Vagina (tissue), 2 donors: ENCODE measurements at regions not wholly inside any gene's neighbourhood (a gene's known extent, or its start where the extent isn't known, plus 50 kb on each side); places are given as distances from the start of the nearest gene placed in this dataset.
A peak's percentile ranks its signal among the peaks of the same experiment; 100 is the strongest.

ENCODE experiments used
- DNase-seq, 2 donors: peaks; one replicate each; pipeline ENCODE4 v3.0.0-alpha.2; 2017; ENCODE audit errors: extremely low spot score in 2 of 2
- H3K27ac ChIP-seq: fragments of 200-600 bp; sonication (generic); one replicate; pipeline ENCODE4 v1.5.1; 2019
- H3K27me3 ChIP-seq: fragments of 200-600 bp; sonication (generic); one replicate; pipeline ENCODE4 v1.5.1; 2019
- H3K36me3 ChIP-seq, 2 donors: fragments of 200-600 bp; sonication (generic); one replicate each; pipeline ENCODE4 v1.5.1; 2017 to 2019
- H3K4me1 ChIP-seq: fragments of 200-600 bp; sonication (generic); one replicate; pipeline ENCODE4 v1.5.1; 2019
- H3K4me3 ChIP-seq, 2 donors: fragments of 200-600 bp; sonication (generic); 1 replicate in 1 of 2; 2 replicates in 1 of 2; pipeline ENCODE4 v1.5.1; 2016 to 2019
- H3K9me3 ChIP-seq: fragments of 200-600 bp; sonication (generic); one replicate; pipeline ENCODE4 v1.5.1; 2019
- CTCF ChIP-seq, 3 experiments: fragments of 450-650 bp in 2 of 3; fragments of 200-600 bp in 1 of 3; sonication (generic) in 1 of 3; IDR thresholded peaks; one replicate each; pipeline ENCODE4 v1.5.1; 2017 to 2019; ENCODE audit warnings: antibody characterized with exemption in 3 of 3, mild to moderate bottlenecking in 2 of 3, moderate library complexity in 2 of 3
- POLR2A ChIP-seq, 2 donors: fragments of 450-650 bp; IDR thresholded peaks; one replicate each; pipeline ENCODE4 v1.6.1; 2017; ENCODE audit warnings: antibody characterized with exemption in 2 of 2, mild to moderate bottlenecking in 2 of 2, moderate library complexity in 2 of 2
- POLR2AphosphoS5 ChIP-seq, 2 donors: sonication (generic); formaldehyde crosslinking; IDR thresholded peaks; one replicate each; pipeline ENCODE4 v1.9.0; 2017; ENCODE audit warnings: antibody characterized with exemption in 2 of 2, mild to moderate bottlenecking in 2 of 2, low read depth in 1 of 2; ENCODE audit not compliant: insufficient read depth in 1 of 2
- intact Hi-C: fragments of 100-400 bp; cut with DNase I; formaldehyde crosslinking; loops from one replicate; pipeline ENCODE4 v1.15.1; 2023

- Histone ChIP-seq H3K9me3 (no peaks in the 10 kb centered on the region), H3K4me3 (no peak overlapping the region), H3K36me3 (no peaks in the 10 kb centered on the region), H3K27ac (no peak overlapping the region), H3K4me1 (peaks cover 7% of the 10 kb centered on the region), H3K27me3 (no peaks in the 10 kb centered on the region)
- DNase-seq = no peak
- intact Hi-C loops = no loop called here
- TF ChIP-seq POLR2A (IDR thresholded peaks at IDR 0.05) = no peak
- peak in 1 of 2 donors; percentile 16 for TF ChIP-seq POLR2AphosphoS5 (IDR thresholded peaks at IDR 0.05; ENCODE audit: insufficient read depth in 1 of 2, low read depth in 1 of 2)
- no peak for TF ChIP-seq CTCF (IDR thresholded peaks at IDR 0.05)
Measured at GRCh38 chr21:16522548-16522947, 792.8 kb downstream of the USP25 start.

- Histone ChIP-seq H3K4me3 (no peak overlapping the region), H3K27me3 (no peaks in the 10 kb centered on the region), H3K36me3 (no peaks in the 10 kb centered on the region), H3K4me1 (peaks cover 24% of the 10 kb centered on the region), H3K27ac (no peak overlapping the region), H3K9me3 (no peaks in the 10 kb centered on the region)
- intact Hi-C loops = loop anchor here (10.0 kb wide), 1 partner anchor 54 kb away; no protein-coding TSS in a partner anchor
- TF ChIP-seq CTCF (IDR thresholded peaks at IDR 0.05) (no peak), POLR2AphosphoS5 (IDR thresholded peaks at IDR 0.05; ENCODE audit: insufficient read depth in 1 of 2, low read depth in 1 of 2) (no peak), POLR2A (IDR thresholded peaks at IDR 0.05) (no peak)
- DNase-seq = no peak
Measured at GRCh38 chr21:16530656-16531055, 800.9 kb downstream of the USP25 start.

- peak overlapping the region; percentile 88 for H3K27ac ChIP-seq
- no peak overlapping the region for H3K4me3 ChIP-seq
- H3K4me1 ChIP-seq = peaks cover 24% of the 10 kb centered on the region
- no peak for DNase-seq
- no peaks in the 10 kb centered on the region for H3K36me3 ChIP-seq
- intact Hi-C loops = loop anchor here (10.0 kb wide), 1 partner anchor 52 kb away; no protein-coding TSS in a partner anchor
- TF ChIP-seq CTCF (IDR thresholded peaks at IDR 0.05) (no peak), POLR2A (IDR thresholded peaks at IDR 0.05) (no peak), POLR2AphosphoS5 (IDR thresholded peaks at IDR 0.05; ENCODE audit: insufficient read depth in 1 of 2, low read depth in 1 of 2) (peak in 1 of 2 donors; percentile 70)
- H3K9me3 ChIP-seq = no peaks in the 10 kb centered on the region
- no peaks in the 10 kb centered on the region for H3K27me3 ChIP-seq
Measured at GRCh38 chr21:16532840-16533239, 803.1 kb downstream of the USP25 start.

GRCh38 chr21:16533692-16534407, 804.1 kb downstream of the USP25 start:
- intact Hi-C loops = loop anchor here (10.0 kb wide), 1 partner anchor 51 kb away; no protein-coding TSS in a partner anchor
- H3K4me1 ChIP-seq = peaks cover 24% of the 10 kb centered on the region
- H3K27ac ChIP-seq = peak overlapping the region; percentile 88
- H3K27me3 ChIP-seq = no peaks in the 10 kb centered on the region
- DNase-seq = no peak
- H3K9me3 ChIP-seq = no peaks in the 10 kb centered on the region
- H3K4me3 ChIP-seq = peak overlapping the region; percentile 36 to 47
- no peak for TF ChIP-seq POLR2AphosphoS5 (IDR thresholded peaks at IDR 0.05; ENCODE audit: insufficient read depth in 1 of 2, low read depth in 1 of 2)
- TF ChIP-seq POLR2A (IDR thresholded peaks at IDR 0.05) = no peak
- TF ChIP-seq CTCF (IDR thresholded peaks at IDR 0.05) = no peak
- no peaks in the 10 kb centered on the region for H3K36me3 ChIP-seq
